Thyroid gland (tissue), 4 donors: ENCODE measurements at regions not wholly inside any gene's neighbourhood (a gene's known extent, or its start where the extent isn't known, plus 50 kb on each side); places are given as distances from the start of the nearest gene placed in this dataset.

Experiments
- DNase-seq, 2 donors: peaks; one replicate each; pipeline ENCODE4 v3.0.0-alpha.2; 2019
- H3K27ac ChIP-seq, 3 donors: fragments of 200-600 bp; sonication (generic); 1 replicate in 2 of 3; 2 replicates in 1 of 3; pipeline ENCODE4 v1.5.1; 2016 to 2019; ENCODE audit warnings: mild to moderate bottlenecking in 1 of 3, moderate library complexity in 1 of 3
- H3K27me3 ChIP-seq: fragments of 200-600 bp; sonication (generic); one replicate; pipeline ENCODE4 v1.5.1; 2019
- H3K36me3 ChIP-seq, 2 donors: fragments of 200-600 bp; sonication (generic); one replicate each; pipeline ENCODE4 v1.5.1; 2016 to 2019
- H3K4me1 ChIP-seq, 2 donors: fragments of 200-600 bp; sonication (generic); one replicate each; pipeline ENCODE4 v1.5.1; 2017 to 2019
- H3K4me3 ChIP-seq, 3 donors: fragments of 200-600 bp; sonication (generic); replicated peaks in 1 of 3; 1 replicate in 2 of 3; 2 replicates in 1 of 3; pipeline ENCODE4 v1.5.1; 2016; ENCODE audit warnings: mild to moderate bottlenecking in 1 of 3
- H3K9me3 ChIP-seq: fragments of 200-600 bp; sonication (generic); one replicate; pipeline ENCODE4 v1.5.1; 2017
- CTCF ChIP-seq, 6 experiments: fragments of 200-600 bp in 3 of 6; fragments of 450-650 bp in 3 of 6; sonication (generic) in 3 of 6; IDR thresholded peaks; one replicate each; pipeline ENCODE4 v1.5.1; 2016 to 2019; ENCODE audit warnings: antibody characterized with exemption in 6 of 6, mild to moderate bottlenecking in 2 of 6, inconsistent platforms in 1 of 6, moderate library complexity in 1 of 6
- POLR2A ChIP-seq, 2 donors: fragments of 450-650 bp; IDR thresholded peaks; one replicate each; pipeline ENCODE4 v1.6.1; 2017; ENCODE audit warnings: antibody characterized with exemption in 2 of 2, mild to moderate bottlenecking in 2 of 2, moderate library complexity in 1 of 2
- WGBS, 2 donors: methylation state at CpG; one replicate each; pipeline ENCODE4 v1.1.5; 2017; 5-methylcytosine and 5-hydroxymethylcytosine counted together
- intact Hi-C: fragments of 100-400 bp; cut with DNase I; formaldehyde crosslinking; loops from one replicate; pipeline ENCODE4 v1.15.1; 2023

GRCh38 chr2:204051984-204052556, 115.5 kb downstream of the ICOS start:
- WGBS, 2 donors: 49 to 57% methylated on average over 3 of the region's 3 CpGs
- no peaks in the 10 kb centered on the region for H3K9me3 ChIP-seq
- no peak overlapping the region for H3K4me3 ChIP-seq
- no peak for DNase-seq
- TF ChIP-seq CTCF (IDR thresholded peaks at IDR 0.05): no peak
- TF ChIP-seq POLR2A (IDR thresholded peaks at IDR 0.05): no peak
- no peak overlapping the region for H3K27ac ChIP-seq
- H3K4me1 ChIP-seq: no peaks in the 10 kb centered on the region
- no peaks in the 10 kb centered on the region for H3K27me3 ChIP-seq
- intact Hi-C loops: no loop called here
- no peaks in the 10 kb centered on the region for H3K36me3 ChIP-seq

DNA sequence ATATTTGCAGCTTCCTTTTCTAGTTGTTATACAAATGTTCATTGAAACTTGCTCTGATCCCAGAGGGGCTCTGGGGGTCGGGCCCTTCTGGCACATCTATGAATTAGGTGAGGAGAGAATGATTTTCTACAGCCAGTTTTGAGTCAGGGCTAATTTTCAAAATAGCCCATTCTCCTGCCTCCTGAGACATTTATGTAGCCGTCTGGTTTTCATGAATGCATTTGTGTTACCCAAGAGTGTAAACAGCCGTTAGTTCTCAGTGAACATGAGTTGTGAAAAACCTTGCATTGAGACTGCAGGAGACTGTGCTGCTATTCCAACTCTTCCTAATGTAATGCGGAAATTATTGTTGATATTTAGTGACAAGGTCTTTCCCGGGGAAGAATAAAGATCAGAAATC, 122.5 kb downstream of the ICOS start:
- Histone ChIP-seq H3K4me1 (no peaks in the 10 kb centered on the region), H3K9me3 (no peaks in the 10 kb centered on the region), H3K4me3 (no peak overlapping the region), H3K36me3 (no peaks in the 10 kb centered on the region), H3K27me3 (no peaks in the 10 kb centered on the region), H3K27ac (no peak overlapping the region)
- TF ChIP-seq POLR2A (IDR thresholded peaks at IDR 0.05) (no peak), CTCF (IDR thresholded peaks at IDR 0.05) (no peak)
- WGBS, 2 donors: 76 to 82% methylated on average over 5 of the region's 5 CpGs
- DNase-seq: no peak
- intact Hi-C loops: no loop called here

DNA sequence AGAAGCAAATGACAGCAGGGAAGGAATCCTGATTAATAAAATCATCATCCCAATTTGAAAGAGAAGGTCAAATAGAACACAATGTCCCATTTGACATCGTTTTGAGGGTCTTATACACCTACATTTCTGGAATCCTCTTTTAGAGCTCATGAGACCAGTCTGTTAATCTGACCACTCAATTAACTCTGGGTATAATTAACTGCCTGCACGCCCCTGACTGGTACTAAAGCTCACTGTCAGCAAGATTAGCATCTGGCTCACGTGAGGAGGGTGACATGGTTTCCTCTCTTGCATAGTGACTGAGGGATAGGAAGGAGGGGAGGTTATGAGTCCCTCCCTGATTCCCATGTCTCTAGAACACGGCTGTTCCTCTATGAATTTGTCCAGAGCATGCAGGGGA, 124.3 kb downstream of the ICOS start:
- WGBS, 2 donors: 50 to 56% methylated on average over 4 of the region's 4 CpGs
- no peaks in the 10 kb centered on the region for H3K9me3 ChIP-seq
- no peak for DNase-seq
- no peak overlapping the region for H3K4me3 ChIP-seq
- H3K27ac ChIP-seq: no peak overlapping the region
- no peaks in the 10 kb centered on the region for H3K4me1 ChIP-seq
- H3K27me3 ChIP-seq: no peaks in the 10 kb centered on the region
- H3K36me3 ChIP-seq: no peaks in the 10 kb centered on the region
- intact Hi-C loops: no loop called here
- TF ChIP-seq POLR2A (IDR thresholded peaks at IDR 0.05): no peak
- no peak for TF ChIP-seq CTCF (IDR thresholded peaks at IDR 0.05)

GRCh38 chr2:204061241-204061640, 124.7 kb downstream of the ICOS start:
- DNase-seq: no peak
- TF ChIP-seq CTCF (IDR thresholded peaks at IDR 0.05): no peak
- TF ChIP-seq POLR2A (IDR thresholded peaks at IDR 0.05): no peak
- Histone ChIP-seq H3K9me3 (no peaks in the 10 kb centered on the region), H3K27ac (no peak overlapping the region), H3K4me1 (no peaks in the 10 kb centered on the region), H3K27me3 (no peaks in the 10 kb centered on the region), H3K36me3 (no peaks in the 10 kb centered on the region), H3K4me3 (no peak overlapping the region)
- WGBS, 2 donors: 88 to 91% methylated on average over 4 of the region's 4 CpGs
- intact Hi-C loops: no loop called here

DNA sequence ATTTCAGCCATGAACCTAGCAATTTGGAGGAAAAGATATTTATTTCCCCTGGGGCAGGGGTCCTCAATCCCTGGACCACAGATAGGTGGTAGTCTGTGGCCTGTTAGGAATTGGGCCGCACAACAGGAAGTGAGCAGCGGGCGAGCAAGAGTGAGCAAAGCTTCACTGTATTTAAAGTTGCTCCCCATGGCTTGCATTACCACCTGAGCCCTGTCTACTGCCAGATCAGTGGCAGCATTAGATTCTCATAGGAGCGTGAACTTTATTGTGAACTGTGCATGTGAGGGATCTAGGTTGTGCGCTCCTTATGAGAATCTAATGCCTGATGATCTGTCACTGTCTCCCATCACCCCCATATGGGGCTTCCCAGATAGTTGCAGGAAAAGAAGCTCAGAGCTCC, 127.6 kb downstream of the ICOS start:
- no peak for TF ChIP-seq POLR2A (IDR thresholded peaks at IDR 0.05)
- no peak for TF ChIP-seq CTCF (IDR thresholded peaks at IDR 0.05)
- DNase-seq: no peak
- Histone ChIP-seq H3K27me3 (no peaks in the 10 kb centered on the region), H3K4me3 (no peak overlapping the region), H3K9me3 (no peaks in the 10 kb centered on the region), H3K27ac (no peak overlapping the region), H3K36me3 (no peaks in the 10 kb centered on the region), H3K4me1 (no peaks in the 10 kb centered on the region)
- intact Hi-C loops: no loop called here
- WGBS, 2 donors: 96 to 100% methylated on average over 5 of the region's 5 CpGs
